ENCODE measurements at regions not wholly inside any gene's neighbourhood (a gene's known extent, or its start where the extent isn't known, plus 50 kb on each side); places are given as distances from the start of the nearest gene placed in this dataset.

DNA sequence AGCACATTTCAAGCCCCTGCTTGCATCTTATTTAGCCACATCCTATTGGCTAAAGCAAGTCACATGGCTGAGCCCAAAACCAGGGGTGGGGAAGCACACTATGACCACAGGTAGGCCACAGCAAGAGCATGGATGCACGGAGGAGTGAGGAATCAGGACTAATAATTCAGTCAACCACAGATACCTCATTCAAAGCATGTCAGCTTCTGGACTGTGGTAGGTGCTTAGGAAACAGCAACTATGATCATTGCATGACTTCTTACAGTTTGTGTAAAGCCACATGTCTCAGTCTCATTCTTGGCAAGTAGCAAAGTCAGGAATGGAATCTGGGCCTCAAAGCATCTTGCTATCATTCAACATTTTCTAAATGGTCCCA is 79.0 kb upstream of the EMX2 start:
- no peak for FAIRE-seq

DNA sequence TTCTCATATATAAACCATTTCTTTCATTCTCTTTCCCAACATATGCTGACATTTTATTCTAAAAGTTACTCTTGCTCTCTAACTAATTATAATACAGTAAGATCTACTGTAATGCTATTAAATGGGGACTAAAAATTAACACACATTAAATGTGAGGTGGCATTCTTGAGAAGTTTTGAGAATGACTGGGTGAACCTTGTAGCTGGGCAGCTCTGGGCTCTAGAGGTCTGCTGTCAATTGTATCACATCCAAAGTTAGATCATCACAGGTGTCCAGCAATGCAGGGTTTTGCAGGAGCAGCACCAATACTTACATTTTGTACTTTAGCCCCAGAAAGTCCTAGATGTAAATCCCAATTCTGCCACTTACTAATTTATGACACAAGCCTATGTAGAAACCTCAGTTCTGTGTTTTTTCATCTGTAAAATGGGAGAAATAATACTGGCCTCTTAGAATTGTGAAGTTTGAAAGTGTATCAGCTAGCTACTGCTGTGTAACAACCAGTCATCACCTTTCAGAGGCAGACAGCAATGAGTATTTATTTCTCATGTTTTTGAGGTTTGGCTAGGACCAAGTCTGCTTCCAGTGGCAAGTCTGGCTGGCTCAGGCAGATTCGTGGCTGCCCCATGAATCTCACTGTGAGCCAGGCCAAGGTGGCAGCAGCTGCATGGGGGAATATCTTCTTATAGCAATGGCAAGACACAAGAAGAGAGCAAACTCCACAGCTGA is 79.6 kb upstream of the EMX2 start:
- H3K9me3 ChIP-seq, result peaks cover 8% of the 10 kb centered on the region; the same call in 2 of the 3 replicates
- no peak for FAIRE-seq
- no peak overlapping the region for H3K4me2 ChIP-seq
- H3K27ac ChIP-seq, result peak overlapping the region in 1 of 2 experiments; percentile 82; a peak in 2 of 6 replicates
- whole genome bisulfite sequencing (ENCODE audit: missing lambda C conversion rate), result 60% methylated on average over 1 of the region's 1 CpG
- DNase-seq (ENCODE audit: low read depth in 1 of 2, low spot score in 1 of 2), result no peak
- no peak for ATAC-seq
- ChIA-PET CTCF (interaction anchor here (1.9 to 3.7 kb wide), 4 partner anchors 21 to 33 kb away, joined by 5 to 22 read pairs (median 8); no protein-coding TSS in a partner anchor), POLR2A (no interaction called here)
- peaks cover 25% of the 10 kb centered on the region for H3K4me1 ChIP-seq
- TF ChIP-seq KDM5A (IDR thresholded peaks at IDR 0.05), result no peak
- TF ChIP-seq TFCP2L1 (CRISPR knock-in tag; IDR thresholded peaks at IDR 0.05), result no peak
- TF ChIP-seq MAFK (IDR thresholded peaks at IDR 0.05; ENCODE audit: partially characterized antibody), result no peak
- TF ChIP-seq, protein P1, sequence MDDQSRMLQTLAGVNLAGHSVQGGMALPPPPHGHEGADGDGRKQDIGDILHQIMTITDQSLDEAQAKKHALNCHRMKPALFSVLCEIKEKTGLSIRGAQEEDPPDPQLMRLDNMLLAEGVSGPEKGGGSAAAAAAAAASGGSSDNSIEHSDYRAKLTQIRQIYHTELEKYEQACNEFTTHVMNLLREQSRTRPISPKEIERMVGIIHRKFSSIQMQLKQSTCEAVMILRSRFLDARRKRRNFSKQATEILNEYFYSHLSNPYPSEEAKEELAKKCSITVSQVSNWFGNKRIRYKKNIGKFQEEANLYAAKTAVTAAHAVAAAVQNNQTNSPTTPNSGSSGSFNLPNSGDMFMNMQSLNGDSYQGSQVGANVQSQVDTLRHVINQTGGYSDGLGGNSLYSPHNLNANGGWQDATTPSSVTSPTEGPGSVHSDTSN (IDR thresholded peaks at IDR 0.05), result no peak
- no peak for TF ChIP-seq ZC3H11A (IDR thresholded peaks at IDR 0.05)
- TF ChIP-seq, protein P2, sequence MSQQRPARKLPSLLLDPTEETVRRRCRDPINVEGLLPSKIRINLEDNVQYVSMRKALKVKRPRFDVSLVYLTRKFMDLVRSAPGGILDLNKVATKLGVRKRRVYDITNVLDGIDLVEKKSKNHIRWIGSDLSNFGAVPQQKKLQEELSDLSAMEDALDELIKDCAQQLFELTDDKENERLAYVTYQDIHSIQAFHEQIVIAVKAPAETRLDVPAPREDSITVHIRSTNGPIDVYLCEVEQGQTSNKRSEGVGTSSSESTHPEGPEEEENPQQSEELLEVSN (IDR thresholded peaks at IDR 0.05; ENCODE audit: borderline replicate concordance, low read depth), result no peak
- no peak for TF ChIP-seq HOXA7 (CRISPR knock-in tag; IDR thresholded peaks at IDR 0.05)
- TF ChIP-seq, protein P3, sequence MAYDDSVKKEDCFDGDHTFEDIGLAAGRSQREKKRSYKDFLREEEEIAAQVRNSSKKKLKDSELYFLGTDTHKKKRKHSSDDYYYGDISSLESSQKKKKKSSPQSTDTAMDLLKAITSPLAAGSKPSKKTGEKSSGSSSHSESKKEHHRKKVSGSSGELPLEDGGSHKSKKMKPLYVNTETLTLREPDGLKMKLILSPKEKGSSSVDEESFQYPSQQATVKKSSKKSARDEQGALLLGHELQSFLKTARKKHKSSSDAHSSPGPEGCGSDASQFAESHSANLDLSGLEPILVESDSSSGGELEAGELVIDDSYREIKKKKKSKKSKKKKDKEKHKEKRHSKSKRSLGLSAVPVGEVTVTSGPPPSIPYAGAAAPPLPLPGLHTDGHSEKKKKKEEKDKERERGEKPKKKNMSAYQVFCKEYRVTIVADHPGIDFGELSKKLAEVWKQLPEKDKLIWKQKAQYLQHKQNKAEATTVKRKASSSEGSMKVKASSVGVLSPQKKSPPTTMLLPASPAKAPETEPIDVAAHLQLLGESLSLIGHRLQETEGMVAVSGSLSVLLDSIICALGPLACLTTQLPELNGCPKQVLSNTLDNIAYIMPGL (CRISPR knock-in tag; IDR thresholded peaks at IDR 0.05; ENCODE audit: borderline replicate concordance), result no peak
- no peak for TF ChIP-seq ZSCAN20 (CRISPR knock-in tag; IDR thresholded peaks at IDR 0.05)
- TF ChIP-seq RFX5 (IDR thresholded peaks at IDR 0.05), result no peak
- TF ChIP-seq PHF8 (IDR thresholded peaks at IDR 0.05; ENCODE audit: borderline replicate concordance, low read depth), result no peak
- no peak for TF ChIP-seq POLR2A (IDR thresholded peaks at IDR 0.05; ENCODE audit: low read length)
- no peak for TF ChIP-seq ELK1 (IDR thresholded peaks at IDR 0.05; ENCODE audit: low read depth, low read length)
- no peak for TF ChIP-seq ZFP36 (IDR thresholded peaks at IDR 0.05; ENCODE audit: borderline replicate concordance, partially characterized antibody)
- no peak overlapping the region for H3K4me3 ChIP-seq

More for the DNA sequence above, 79.0 kb upstream of the EMX2 start:
- TF ChIP-seq PHF8 (IDR thresholded peaks at IDR 0.05; ENCODE audit: borderline replicate concordance, low read depth) (no peak), TP53 (CRISPR knock-in tag; IDR thresholded peaks at IDR 0.05) (no peak), TFCP2L1 (CRISPR knock-in tag; IDR thresholded peaks at IDR 0.05) (no peak), HOXB13 (CRISPR knock-in tag; IDR thresholded peaks at IDR 0.05; ENCODE audit: low read depth) (no peak), RAD21 (conservative IDR thresholded peaks at IDR 0.05 in 1 of 2, IDR thresholded peaks at IDR 0.05 in 1 of 2) (no peak), CBX8 (IDR thresholded peaks at IDR 0.05) (no peak), MAX (IDR thresholded peaks at IDR 0.05) (no peak), POLR2AphosphoS2 (conservative IDR thresholded peaks at IDR 0.05; ENCODE audit: low read length) (no peak), ZC3H11A (IDR thresholded peaks at IDR 0.05) (no peak), CEBPB (IDR thresholded peaks at IDR 0.05) (no peak), FOSB (CRISPR knock-in tag; IDR thresholded peaks at IDR 0.05) (no peak), CBX2 (IDR thresholded peaks at IDR 0.05; ENCODE audit: borderline replicate concordance, low read depth) (no peak), ZNF302 (CRISPR knock-in tag; IDR thresholded peaks at IDR 0.05) (no peak), RFX5 (IDR thresholded peaks at IDR 0.05) (no peak)
- TF ChIP-seq, protein P3 (CRISPR knock-in tag; IDR thresholded peaks at IDR 0.05; ENCODE audit: borderline replicate concordance), result no peak
- H3K27ac ChIP-seq, result no peak overlapping the region
- no peak overlapping the region for H3K4me2 ChIP-seq
- WGBS (ENCODE audit: missing lambda C conversion rate), result 73% methylated on average over 1 of the region's 1 CpG
- H3K4me3 ChIP-seq, result no peak overlapping the region
- peaks cover 8% of the 10 kb centered on the region; the same call in 2 of the 3 replicates for H3K9me3 ChIP-seq
- peaks cover 20% of the 10 kb centered on the region for H3K4me1 ChIP-seq
- ChIA-PET CTCF (interaction anchor here (0.7 to 2.7 kb wide), 3 partner anchors 21 to 33 kb away, joined by 4 to 8 read pairs (median 7); no protein-coding TSS in a partner anchor), POLR2A (no interaction called here)
- no peak for ATAC-seq
- no peak for DNase-seq (ENCODE audit: low read depth in 1 of 2, low spot score in 1 of 2)

Measured in A549 (cell line).